GM12865 (cell line): ENCODE measurements at regions not wholly inside any gene's neighbourhood (a gene's known extent, or its start where the extent isn't known, plus 50 kb on each side); places are given as distances from the start of the nearest gene placed in this dataset.
"Not testable (repeated sequence)": the region's sequence is repeated elsewhere in the genome, so short reads cannot be mapped to it uniquely, and the experiment has no call there.

ENCODE experiments used
- DNase-seq: peaks from one replicate; pipeline ENCODE4 v3.0.0; 2010; ENCODE audit warnings: low read depth
- H3K4me3 ChIP-seq: 2 replicates; pipeline ENCODE4 v1.5.1; 2011; ENCODE audit warnings: mild to moderate bottlenecking, low read depth, low read length, control low read depth
- TF ChIP-seq, protein P1 (sequence below): IDR thresholded peaks from 2 replicates; pipeline ENCODE4 v1.5.1; 2011; ENCODE audit warnings: low read length, control low read depth, low read depth, inconsistent platforms; ENCODE audit not compliant: insufficient read depth; ENCODE audit errors: missing control alignments

DNA sequence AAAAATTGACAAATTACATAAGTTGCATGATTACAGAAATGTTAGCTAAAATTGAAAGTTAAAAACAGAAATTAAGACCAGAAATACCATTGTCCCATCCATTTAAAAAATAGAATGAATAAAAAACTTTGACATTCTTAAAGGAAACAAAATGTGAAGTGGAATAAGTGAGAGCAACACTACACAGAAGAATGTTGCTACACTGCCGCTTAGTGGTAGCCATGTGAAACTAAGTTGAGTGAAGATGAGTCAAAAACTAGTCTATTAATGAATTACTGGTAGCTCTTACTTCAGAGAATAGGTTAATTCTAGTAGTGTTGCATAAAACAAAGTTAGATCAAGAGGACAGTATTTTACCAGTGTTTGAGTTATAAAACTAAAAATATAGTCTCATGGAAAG is 571.0 kb upstream of the KLHL4 start:
- TF ChIP-seq, protein P1, sequence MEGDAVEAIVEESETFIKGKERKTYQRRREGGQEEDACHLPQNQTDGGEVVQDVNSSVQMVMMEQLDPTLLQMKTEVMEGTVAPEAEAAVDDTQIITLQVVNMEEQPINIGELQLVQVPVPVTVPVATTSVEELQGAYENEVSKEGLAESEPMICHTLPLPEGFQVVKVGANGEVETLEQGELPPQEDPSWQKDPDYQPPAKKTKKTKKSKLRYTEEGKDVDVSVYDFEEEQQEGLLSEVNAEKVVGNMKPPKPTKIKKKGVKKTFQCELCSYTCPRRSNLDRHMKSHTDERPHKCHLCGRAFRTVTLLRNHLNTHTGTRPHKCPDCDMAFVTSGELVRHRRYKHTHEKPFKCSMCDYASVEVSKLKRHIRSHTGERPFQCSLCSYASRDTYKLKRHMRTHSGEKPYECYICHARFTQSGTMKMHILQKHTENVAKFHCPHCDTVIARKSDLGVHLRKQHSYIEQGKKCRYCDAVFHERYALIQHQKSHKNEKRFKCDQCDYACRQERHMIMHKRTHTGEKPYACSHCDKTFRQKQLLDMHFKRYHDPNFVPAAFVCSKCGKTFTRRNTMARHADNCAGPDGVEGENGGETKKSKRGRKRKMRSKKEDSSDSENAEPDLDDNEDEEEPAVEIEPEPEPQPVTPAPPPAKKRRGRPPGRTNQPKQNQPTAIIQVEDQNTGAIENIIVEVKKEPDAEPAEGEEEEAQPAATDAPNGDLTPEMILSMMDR, result peak; percentile 50
- peak; percentile 5 for DNase-seq

DNA sequence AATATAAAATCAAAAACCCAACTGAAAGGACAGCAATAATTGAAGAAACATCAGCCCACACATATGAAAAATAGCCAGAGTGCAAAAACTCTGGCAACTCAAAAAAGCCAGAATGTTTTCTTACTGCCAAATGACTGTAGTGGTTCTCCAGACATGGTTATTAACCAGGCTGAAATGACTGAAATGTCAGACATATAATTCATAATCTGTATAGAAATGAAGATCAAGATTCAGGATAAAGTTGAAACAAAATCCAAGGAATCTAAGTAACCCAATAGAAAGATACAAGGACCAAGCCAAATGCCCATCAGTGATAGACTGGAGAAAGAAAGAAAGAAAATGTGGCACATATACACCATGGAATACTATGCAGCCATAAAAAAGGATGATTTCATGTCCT is 553.3 kb upstream of the KLHL4 start:
- no peak overlapping the region for H3K4me3 ChIP-seq
- TF ChIP-seq, protein P1, result no peak
- no peak for DNase-seq

More for the DNA sequence above, 571.0 kb upstream of the KLHL4 start:
- H3K4me3 ChIP-seq, result no peak overlapping the region

DNA sequence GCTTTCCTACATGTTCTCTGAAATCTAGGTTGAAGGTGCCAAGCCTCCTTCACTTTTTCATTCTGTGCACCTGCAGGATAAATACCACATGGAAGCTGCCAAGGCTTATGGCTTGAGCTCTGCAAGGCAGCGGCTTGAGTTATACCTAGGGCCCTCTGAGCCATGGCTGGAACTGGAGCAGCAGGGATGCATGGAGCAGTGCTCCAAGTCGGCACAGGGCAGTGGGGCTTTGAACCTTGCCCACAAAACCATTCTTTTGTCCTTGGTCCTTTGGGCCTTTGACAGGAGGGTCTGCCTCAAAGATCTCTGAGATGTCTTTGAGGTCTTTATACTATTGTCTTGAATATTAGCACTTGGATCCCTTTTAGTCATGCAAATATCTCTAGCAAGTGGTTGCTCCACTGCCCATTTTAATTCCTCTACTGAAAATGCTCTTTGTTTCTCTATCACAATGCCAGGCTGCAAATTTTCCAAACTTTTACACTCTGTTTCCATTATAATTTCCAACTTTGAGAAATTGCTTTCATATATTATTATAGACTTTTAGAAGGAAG is 536.2 kb upstream of the KLHL4 start:
- H3K4me3 ChIP-seq, result no peak overlapping the region
- no peak for DNase-seq
- TF ChIP-seq, protein P1, result no peak

DNA sequence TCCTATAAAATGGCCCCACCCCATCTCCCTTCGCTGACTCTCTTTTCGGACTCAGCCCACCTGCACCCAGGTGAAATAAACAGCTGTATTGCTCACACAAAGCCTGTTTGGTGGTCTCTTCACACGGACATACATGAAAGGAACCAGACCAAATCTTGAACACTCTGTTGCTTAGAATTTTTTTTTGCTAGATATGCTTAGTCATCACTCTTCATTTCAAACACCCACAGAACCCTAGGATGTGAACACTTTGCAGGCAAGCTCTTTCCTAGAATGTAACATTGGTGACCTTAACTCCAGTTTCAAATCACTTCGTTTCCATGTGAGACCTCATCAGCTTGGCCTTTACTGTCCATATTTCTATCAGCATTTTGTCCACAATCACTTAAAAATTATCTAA is 530.3 kb upstream of the KLHL4 start:
- not testable (repeated sequence) for H3K4me3 ChIP-seq, DNase-seq

DNA sequence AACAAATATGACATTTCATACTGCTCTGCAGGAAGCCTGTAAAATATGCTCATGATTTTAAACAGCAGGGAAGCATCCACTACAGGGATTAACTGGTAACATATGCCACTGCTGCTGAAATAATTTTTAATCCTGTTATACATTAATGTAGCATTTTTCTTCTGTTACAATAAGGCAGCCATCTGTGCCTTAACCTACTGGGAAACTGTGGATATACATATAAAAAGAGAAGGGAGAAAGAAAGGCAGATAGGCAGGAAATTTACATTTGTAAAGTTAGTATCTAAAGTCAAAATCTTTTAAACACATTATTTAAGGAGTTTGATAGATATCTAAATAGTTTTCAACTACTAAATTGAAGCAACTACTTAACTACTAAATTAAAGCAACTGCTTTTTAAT is 514.6 kb upstream of the KLHL4 start:
- no peak overlapping the region for H3K4me3 ChIP-seq
- DNase-seq, result no peak
- TF ChIP-seq, protein P1, result no peak

DNA sequence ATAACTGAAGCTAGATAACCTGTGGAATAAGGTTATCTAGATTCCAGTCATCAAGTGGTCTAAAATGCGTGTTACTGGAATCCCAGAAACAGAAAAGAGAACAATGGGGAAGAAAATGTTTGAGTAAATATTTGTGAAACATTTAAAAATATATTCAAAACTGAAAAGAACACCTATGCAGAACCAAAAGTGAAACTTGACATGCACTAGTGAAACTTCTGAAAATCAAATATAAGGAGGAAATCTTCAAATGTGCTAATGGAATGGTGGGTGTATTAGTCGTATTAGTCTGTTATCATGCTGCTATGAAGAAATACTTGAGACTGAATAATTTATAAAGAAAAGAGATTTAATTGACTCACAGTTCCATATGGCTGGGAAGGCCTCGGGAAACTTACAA is 512.4 kb upstream of the KLHL4 start:
- no peak overlapping the region for H3K4me3 ChIP-seq
- TF ChIP-seq, protein P1, result no peak
- no peak for DNase-seq

DNA sequence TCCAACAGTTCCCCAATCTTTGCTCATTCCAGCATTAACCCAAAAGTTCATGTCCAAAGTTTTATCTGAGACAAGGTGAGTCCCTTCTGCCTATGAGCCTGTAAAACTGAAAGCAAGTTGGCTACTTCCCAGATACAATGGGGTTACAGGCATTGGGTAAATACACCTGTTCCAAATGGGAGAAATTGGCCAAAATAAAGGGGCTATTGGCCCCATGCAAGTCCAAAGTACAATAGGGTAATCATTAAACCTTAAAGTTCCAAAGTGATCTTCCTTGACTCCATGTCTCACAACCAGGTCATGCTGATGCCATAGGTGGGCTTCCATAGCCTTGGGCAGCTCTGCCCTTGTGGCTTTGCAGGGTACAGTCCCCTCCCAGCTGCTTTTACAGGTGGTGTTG is 511.7 kb upstream of the KLHL4 start:
- no peak overlapping the region for H3K4me3 ChIP-seq
- TF ChIP-seq, protein P1, result no peak
- no peak for DNase-seq
